SK-N-SH (cell line): ENCODE measurements at regions not wholly inside any gene's neighbourhood (a gene's known extent, or its start where the extent isn't known, plus 50 kb on each side); places are given as distances from the start of the nearest gene placed in this dataset.

ENCODE experiments used
- CTCF ChIA-PET: fragments of 300-600, 350-600 bp; formaldehyde crosslinking; extraction: SDS; loops from one replicate; lab custom pipeline; 2021; lab: Yijun Ruan, JAX
- POLR2A ChIA-PET: fragments of 350-600 bp; sonication (Branson Sonifier 250); formaldehyde crosslinking; extraction: SDS; loops from one replicate; lab custom pipeline; 2020; ENCODE audit warnings: antibody characterized with exemption, inconsistent platforms; lab: Yijun Ruan, JAX
- DNase-seq: peaks from one replicate; pipeline ENCODE4 v3.0.0; 2012
- H2AFZ ChIP-seq: fragments of 200-600 bp; sonication (generic); 2 replicates; pipeline ENCODE4 v1.8.1; 2016; ENCODE audit warnings: antibody characterized with exemption, mild to moderate bottlenecking, low read depth
- H3F3A ChIP-seq: fragments of 200-600 bp; sonication (generic); replicated peaks from 2 replicates; pipeline ENCODE3; 2016; ENCODE audit warnings: antibody characterized with exemption, mild to moderate bottlenecking; ENCODE audit not compliant: insufficient read depth
- H3K27ac ChIP-seq, 2 experiments: fragments of 200-500 bp in 1 of 2; fragments of 200-600 bp in 1 of 2; sonication (Bioruptor generic) in 1 of 2; sonication (generic), shearing (Covaris generic) in 1 of 2; 2 replicates each; pipeline versions ENCODE4 v1.5.1 to v1.6.1; 2014 to 2016; ENCODE audit warnings: low read depth in 2 of 2, inconsistent platforms in 1 of 2, low read length in 1 of 2, mild to moderate bottlenecking in 1 of 2, mixed read lengths in 1 of 2
- H3K27me3 ChIP-seq: fragments of 200-600 bp; sonication (generic), shearing (Covaris generic); 2 replicates; pipeline ENCODE4 v1.6.1; 2016; ENCODE audit warnings: mixed run types; ENCODE audit not compliant: insufficient read depth
- H3K36me3 ChIP-seq, 2 experiments: fragments of 200-500 bp in 1 of 2; fragments of 200-600 bp in 1 of 2; sonication (Bioruptor generic) in 1 of 2; sonication (generic) in 1 of 2; replicated peaks in 1 of 2; 2 replicates each; pipeline versions ENCODE3 to v1.5.1; 2014 to 2016; ENCODE audit warnings: low read length in 1 of 2, mild to moderate bottlenecking in 1 of 2; ENCODE audit not compliant: insufficient read depth in 2 of 2, control insufficient read depth in 1 of 2
- H3K4me1 ChIP-seq, 2 experiments: fragments of 200-500 bp in 1 of 2; fragments of 200-600 bp in 1 of 2; sonication (Bioruptor generic) in 1 of 2; sonication (generic), shearing (Covaris generic) in 1 of 2; 2 replicates each; pipeline versions ENCODE4 v1.5.1 to v1.6.1; 2014 to 2016; ENCODE audit warnings: low read depth in 1 of 2, low read length in 1 of 2, mixed run types in 1 of 2; ENCODE audit not compliant: insufficient read depth in 2 of 2, control insufficient read depth in 1 of 2
- H3K4me2 ChIP-seq: fragments of 200-600 bp; sonication (generic), shearing (Covaris generic); 2 replicates; pipeline ENCODE4 v1.6.1; 2017; ENCODE audit warnings: mixed run types
- H3K4me3 ChIP-seq, 2 experiments: fragments of 200-500 bp in 1 of 2; fragments of 200-600 bp in 1 of 2; sonication (Bioruptor generic) in 1 of 2; sonication (generic), shearing (Covaris generic) in 1 of 2; 2 replicates each; pipeline versions ENCODE4 v1.5.1 to v1.8.1; 2014 to 2016; ENCODE audit warnings: low read depth in 2 of 2, inconsistent platforms in 1 of 2, low read length in 1 of 2, mild to moderate bottlenecking in 1 of 2, mixed read lengths in 1 of 2, moderate library complexity in 1 of 2
- H3K79me2 ChIP-seq: fragments of 200-600 bp; sonication (generic); 2 replicates; pipeline ENCODE4 v1.8.1; 2017; ENCODE audit warnings: mild to moderate bottlenecking; ENCODE audit not compliant: insufficient read depth
- H3K9ac ChIP-seq: fragments of 200-600 bp; sonication (generic); 2 replicates; pipeline ENCODE4 v1.6.1; 2017; ENCODE audit warnings: mixed run types
- H3K9me2 ChIP-seq: fragments of 200-600 bp; sonication (generic); 2 replicates; pipeline ENCODE4 v1.6.1; 2017; ENCODE audit warnings: mixed run types
- H3K9me3 ChIP-seq: fragments of 200-600 bp; sonication (generic); 2 replicates; pipeline ENCODE4 v1.6.1; 2017; ENCODE audit warnings: mixed run types, mild to moderate bottlenecking, moderate library complexity
- H4K20me1 ChIP-seq: fragments of 200-600 bp; sonication (generic); 2 replicates; pipeline ENCODE4 v1.6.1; 2017; ENCODE audit warnings: mild to moderate bottlenecking, mixed run types; ENCODE audit not compliant: insufficient read depth
- ELF1 ChIP-seq: IDR thresholded peaks from 2 replicates; pipeline ENCODE4 v1.4.0; 2012
- EZH2phosphoT487 ChIP-seq: fragments of 200-600 bp; sonication (generic); IDR thresholded peaks from 2 replicates; pipeline ENCODE4 v1.6.1; 2017; ENCODE audit warnings: low read depth, mixed run types, mild to moderate bottlenecking, antibody characterized with exemption, moderate library complexity, borderline replicate concordance
- FOXJ3 ChIP-seq: sonication (generic); formaldehyde crosslinking; IDR thresholded peaks from 2 replicates; pipeline ENCODE4 v1.5.1; 2020; ENCODE audit warnings: mild to moderate bottlenecking, missing genetic modification reagents
- FOXM1 ChIP-seq: IDR thresholded peaks from 2 replicates; pipeline ENCODE4 v1.4.0; 2012; ENCODE audit warnings: low read depth, mild to moderate bottlenecking
- GATA2 ChIP-seq: sonication (generic); formaldehyde crosslinking; IDR thresholded peaks from 2 replicates; pipeline ENCODE4 v1.5.0; 2020; ENCODE audit warnings: mild to moderate bottlenecking, missing genetic modification reagents
- MEF2A ChIP-seq: IDR thresholded peaks from 2 replicates; pipeline ENCODE4 v1.4.0; 2012; ENCODE audit warnings: low read depth, borderline replicate concordance
- POLR2AphosphoS5 ChIP-seq: IDR thresholded peaks from 2 replicates; pipeline ENCODE4 v1.6.1; 2012; ENCODE audit warnings: low read depth, low read length
- RFX5 ChIP-seq: IDR thresholded peaks from 2 replicates; pipeline ENCODE4 v1.6.1; 2012; ENCODE audit warnings: mild to moderate bottlenecking, improper control_type of control experiment, low read length
- RXRA ChIP-seq: IDR thresholded peaks from 2 replicates; pipeline ENCODE4 v1.4.0; 2012; ENCODE audit warnings: low read depth, mild to moderate bottlenecking, borderline replicate concordance
- TAF1 ChIP-seq: IDR thresholded peaks from 2 replicates; pipeline ENCODE4 v1.6.1; 2012; ENCODE audit warnings: low read depth, mild to moderate bottlenecking, low read length, moderate library complexity, borderline replicate concordance
- TCF12 ChIP-seq: IDR thresholded peaks from 2 replicates; pipeline ENCODE4 v1.4.0; 2012
- WGBS: methylation state at CpG from one replicate; pipeline ENCODE4 v1.1.6; 2017; ENCODE audit warnings: low lambda C conversion rate; 5-methylcytosine and 5-hydroxymethylcytosine counted together
- TF ChIP-seq, protein P1 (sequence below): IDR thresholded peaks from 2 replicates; pipeline ENCODE4 v1.4.0; 2012; ENCODE audit warnings: low read depth, borderline replicate concordance
- TF ChIP-seq, protein P2 (sequence below): IDR thresholded peaks from 2 replicates; pipeline ENCODE4 v1.6.1; 2012; ENCODE audit warnings: mild to moderate bottlenecking, low read depth, low read length, moderate library complexity

DNA sequence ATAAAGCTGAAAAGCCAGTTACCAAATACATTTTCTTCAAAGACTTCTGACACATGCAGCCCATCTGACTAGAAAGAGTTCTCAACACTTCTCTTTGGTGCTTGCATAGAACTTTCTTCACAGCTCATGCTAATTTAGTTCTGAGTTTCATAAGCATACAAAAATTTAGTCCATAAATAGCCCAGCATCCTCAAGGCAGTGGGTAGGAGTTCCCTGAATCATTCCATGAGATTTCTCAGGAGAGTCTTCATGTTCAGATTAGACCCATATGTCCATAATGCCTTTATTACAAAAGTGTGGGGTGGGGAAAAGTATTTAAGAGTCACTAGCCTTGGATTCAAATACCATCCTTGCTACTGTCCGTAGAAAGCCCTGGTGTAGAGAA lies 290.2 kb upstream of the RGMB start:
- 70% methylated on average over 1 of the region's 1 CpG for WGBS
- peaks cover 0 to 5% of the 10 kb centered on the region in 2 experiments; a peak in 2 of 4 replicates for H3K4me1 ChIP-seq
- H3K36me3 ChIP-seq: no peaks in the 10 kb centered on the region
- CTCF ChIA-PET: no interaction called here
- TF ChIP-seq EZH2phosphoT487 (no peak), FOXM1 (no peak), POLR2AphosphoS5 (no peak), RXRA (no peak), FOXJ3 (CRISPR knock-in tag) (no peak), MEF2A (no peak), GATA2 (CRISPR knock-in tag) (no peak), TAF1 (no peak), ELF1 (no peak), RFX5 (no peak)
- TF ChIP-seq, protein P1, sequence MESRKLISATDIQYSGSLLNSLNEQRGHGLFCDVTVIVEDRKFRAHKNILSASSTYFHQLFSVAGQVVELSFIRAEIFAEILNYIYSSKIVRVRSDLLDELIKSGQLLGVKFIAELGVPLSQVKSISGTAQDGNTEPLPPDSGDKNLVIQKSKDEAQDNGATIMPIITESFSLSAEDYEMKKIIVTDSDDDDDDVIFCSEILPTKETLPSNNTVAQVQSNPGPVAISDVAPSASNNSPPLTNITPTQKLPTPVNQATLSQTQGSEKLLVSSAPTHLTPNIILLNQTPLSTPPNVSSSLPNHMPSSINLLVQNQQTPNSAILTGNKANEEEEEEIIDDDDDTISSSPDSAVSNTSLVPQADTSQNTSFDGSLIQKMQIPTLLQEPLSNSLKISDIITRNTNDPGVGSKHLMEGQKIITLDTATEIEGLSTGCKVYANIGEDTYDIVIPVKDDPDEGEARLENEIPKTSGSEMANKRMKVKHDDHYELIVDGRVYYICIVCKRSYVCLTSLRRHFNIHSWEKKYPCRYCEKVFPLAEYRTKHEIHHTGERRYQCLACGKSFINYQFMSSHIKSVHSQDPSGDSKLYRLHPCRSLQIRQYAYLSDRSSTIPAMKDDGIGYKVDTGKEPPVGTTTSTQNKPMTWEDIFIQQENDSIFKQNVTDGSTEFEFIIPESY: no peak
- TF ChIP-seq, protein P2, sequence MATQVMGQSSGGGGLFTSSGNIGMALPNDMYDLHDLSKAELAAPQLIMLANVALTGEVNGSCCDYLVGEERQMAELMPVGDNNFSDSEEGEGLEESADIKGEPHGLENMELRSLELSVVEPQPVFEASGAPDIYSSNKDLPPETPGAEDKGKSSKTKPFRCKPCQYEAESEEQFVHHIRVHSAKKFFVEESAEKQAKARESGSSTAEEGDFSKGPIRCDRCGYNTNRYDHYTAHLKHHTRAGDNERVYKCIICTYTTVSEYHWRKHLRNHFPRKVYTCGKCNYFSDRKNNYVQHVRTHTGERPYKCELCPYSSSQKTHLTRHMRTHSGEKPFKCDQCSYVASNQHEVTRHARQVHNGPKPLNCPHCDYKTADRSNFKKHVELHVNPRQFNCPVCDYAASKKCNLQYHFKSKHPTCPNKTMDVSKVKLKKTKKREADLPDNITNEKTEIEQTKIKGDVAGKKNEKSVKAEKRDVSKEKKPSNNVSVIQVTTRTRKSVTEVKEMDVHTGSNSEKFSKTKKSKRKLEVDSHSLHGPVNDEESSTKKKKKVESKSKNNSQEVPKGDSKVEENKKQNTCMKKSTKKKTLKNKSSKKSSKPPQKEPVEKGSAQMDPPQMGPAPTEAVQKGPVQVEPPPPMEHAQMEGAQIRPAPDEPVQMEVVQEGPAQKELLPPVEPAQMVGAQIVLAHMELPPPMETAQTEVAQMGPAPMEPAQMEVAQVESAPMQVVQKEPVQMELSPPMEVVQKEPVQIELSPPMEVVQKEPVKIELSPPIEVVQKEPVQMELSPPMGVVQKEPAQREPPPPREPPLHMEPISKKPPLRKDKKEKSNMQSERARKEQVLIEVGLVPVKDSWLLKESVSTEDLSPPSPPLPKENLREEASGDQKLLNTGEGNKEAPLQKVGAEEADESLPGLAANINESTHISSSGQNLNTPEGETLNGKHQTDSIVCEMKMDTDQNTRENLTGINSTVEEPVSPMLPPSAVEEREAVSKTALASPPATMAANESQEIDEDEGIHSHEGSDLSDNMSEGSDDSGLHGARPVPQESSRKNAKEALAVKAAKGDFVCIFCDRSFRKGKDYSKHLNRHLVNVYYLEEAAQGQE: no peak
- TF ChIP-seq, all 33 proteins: peak for 0
- POLR2A ChIA-PET: no interaction called here
- Histone ChIP-seq H3F3A (no peaks in the 10 kb centered on the region), H3K4me3 (no peak overlapping the region), H3K79me2 (no peaks in the 10 kb centered on the region), H3K9me3 (no peaks in the 10 kb centered on the region), H2AFZ (0 out of 2 replicates have a peak overlapping the region, but pooled peaks have one; percentile 11), H3K27ac (peak overlapping the region in 1 of 2 experiments; percentile 40; a peak in 2 of 4 replicates), H3K27me3 (no peaks in the 10 kb centered on the region), H3K9ac (no peak overlapping the region), H3K9me2 (no peaks in the 10 kb centered on the region), H4K20me1 (no peaks in the 10 kb centered on the region), H3K4me2 (no peak overlapping the region)
- no peak for DNase-seq

DNA sequence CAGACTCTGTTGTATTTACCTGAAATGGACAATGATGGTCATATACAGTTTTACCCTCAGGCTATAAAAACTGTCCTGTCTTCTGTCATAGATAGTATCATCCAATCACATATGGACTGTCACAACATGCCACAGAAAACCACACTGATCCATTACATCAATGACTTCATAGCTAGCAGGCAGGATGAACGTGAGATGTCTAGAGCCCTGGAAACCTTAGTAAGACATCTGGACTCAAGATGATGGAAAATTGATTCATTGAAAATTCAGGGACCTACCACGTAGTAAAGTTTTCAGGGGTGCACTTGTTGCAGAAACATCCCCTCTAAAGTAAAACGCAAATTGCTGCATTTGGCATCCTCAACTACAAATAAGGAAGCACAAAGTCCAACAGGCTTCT lies 284.4 kb upstream of the RGMB start:
- Histone ChIP-seq H3K4me2 (no peak overlapping the region), H3F3A (no peaks in the 10 kb centered on the region), H3K9me3 (0 out of 2 replicates have a peak, but pooled peaks cover 4% of the 10 kb centered on the region), H3K27me3 (no peaks in the 10 kb centered on the region), H3K9ac (no peak overlapping the region), H3K4me1 (no peaks in the 10 kb centered on the region), H3K36me3 (no peaks in the 10 kb centered on the region), H3K79me2 (no peaks in the 10 kb centered on the region), H2AFZ (no peak overlapping the region), H3K9me2 (no peaks in the 10 kb centered on the region), H4K20me1 (no peaks in the 10 kb centered on the region), H3K27ac (no peak overlapping the region), H3K4me3 (no peak overlapping the region)
- POLR2A ChIA-PET: no interaction called here
- CTCF ChIA-PET: no interaction called here
- 0 out of 2 replicates have a peak, but pooled peaks have one; percentile 5 for TF ChIP-seq TCF12
- TF ChIP-seq POLR2AphosphoS5: no peak
- 84% methylated on average over 3 of the region's 3 CpGs for WGBS
- no peak for DNase-seq
